ENCODE measurements at regions not wholly inside any gene's neighbourhood (a gene's known extent, or its start where the extent isn't known, plus 50 kb on each side); places are given as distances from the start of the nearest gene placed in this dataset.

DNA sequence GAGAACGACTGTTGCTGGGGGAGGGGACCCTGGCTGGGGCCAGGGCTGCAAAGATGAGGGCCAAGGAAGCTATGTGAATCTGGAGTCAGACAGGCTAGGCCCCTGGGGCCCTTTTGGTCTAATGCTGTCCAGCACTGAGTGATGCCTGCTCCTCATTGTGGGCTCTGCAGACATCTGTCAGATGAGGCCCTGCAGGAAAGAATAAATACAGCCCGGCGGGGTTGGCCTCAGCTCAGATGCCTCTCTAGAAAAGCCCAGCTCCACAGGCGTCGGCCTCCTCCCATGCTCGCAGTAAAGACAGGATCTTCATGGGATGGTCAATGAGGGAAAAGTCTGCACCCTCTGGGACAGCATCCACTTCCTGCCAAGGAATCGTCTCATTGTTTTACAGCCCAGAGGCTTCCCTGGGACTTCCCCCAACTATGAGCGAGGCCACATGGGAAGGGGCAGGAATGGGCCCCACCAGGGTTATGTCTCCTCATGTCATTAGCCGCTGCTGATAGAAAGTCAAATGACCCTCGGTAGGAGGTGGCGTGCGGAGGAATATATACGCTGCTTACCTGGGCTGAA is 125.8 kb upstream of the GLI2 start:
- Mint-ChIP-seq H3K4me3 (no peak overlapping the region), H3K4me1 (no peaks in the 10 kb centered on the region), H3K27me3 (peaks cover 6% of the 10 kb centered on the region), H3K27ac (no peak overlapping the region), H3K9me3 (ENCODE audit: insufficient read depth) (no peaks in the 10 kb centered on the region)
- intact Hi-C loops (cut with micrococcal nuclease), result no loop called here
- Histone ChIP-seq H2AFZ (ENCODE audit: insufficient read depth, low read depth, low read length, poor library complexity, severe bottlenecking) (no peak overlapping the region), H3K4me2 (replicated peaks; ENCODE audit: low read depth, low read length, poor library complexity, severe bottlenecking) (no peak overlapping the region), H3K9ac (ENCODE audit: low read length) (no peak overlapping the region), H3K36me3 (replicated peaks in 1 of 2; ENCODE audit: control extremely low read depth in 1 of 2, control insufficient read depth in 1 of 2, extremely low read depth in 1 of 2, insufficient read depth in 2 of 2, low read length in 1 of 2) (no peaks in the 10 kb centered on the region), H3K9me3 (ENCODE audit: control extremely low read depth in 1 of 3, control insufficient read depth in 2 of 3, insufficient read depth in 1 of 3, low read length in 2 of 3) (no peaks in the 10 kb centered on the region), H3K4me3 (ENCODE audit: control extremely low read depth in 1 of 5, extremely low read depth in 1 of 5, insufficient read depth in 1 of 5, low read depth in 2 of 5, low read length in 4 of 5) (no peak overlapping the region), H3K27ac (ENCODE audit: low read length in 2 of 2) (no peak overlapping the region), H3K79me2 (ENCODE audit: control insufficient read depth, insufficient read depth, low read length) (no peaks in the 10 kb centered on the region), H3K27me3 (replicated peaks in 1 of 4; ENCODE audit: control extremely low read depth in 1 of 4, control insufficient read depth in 3 of 4, insufficient read depth in 4 of 4, low read length in 3 of 4) (peaks cover 0 to 2% (median 0%) of the 10 kb centered on the region in 4 experiments), H3K4me1 (ENCODE audit: control insufficient read depth in 2 of 2, insufficient read depth in 2 of 2, low read length in 2 of 2) (no peaks in the 10 kb centered on the region), H4K20me1 (ENCODE audit: control insufficient read depth, insufficient read depth, low read length, poor library complexity, severe bottlenecking) (no peaks in the 10 kb centered on the region)
- WGBS (ENCODE audit: insufficient coverage), result 91% methylated on average over 13 of the region's 13 CpGs
- ChIA-PET CTCF (no interaction called here), POLR2A (no interaction called here)
- no peak for ATAC-seq (ENCODE audit: low read depth)
- no peak for TF ChIP-seq EZH2 (IDR thresholded peaks at IDR 0.05; ENCODE audit: borderline replicate concordance, insufficient read depth, low read depth, low read length, poor library complexity, severe bottlenecking)
- TF ChIP-seq, protein P1, sequence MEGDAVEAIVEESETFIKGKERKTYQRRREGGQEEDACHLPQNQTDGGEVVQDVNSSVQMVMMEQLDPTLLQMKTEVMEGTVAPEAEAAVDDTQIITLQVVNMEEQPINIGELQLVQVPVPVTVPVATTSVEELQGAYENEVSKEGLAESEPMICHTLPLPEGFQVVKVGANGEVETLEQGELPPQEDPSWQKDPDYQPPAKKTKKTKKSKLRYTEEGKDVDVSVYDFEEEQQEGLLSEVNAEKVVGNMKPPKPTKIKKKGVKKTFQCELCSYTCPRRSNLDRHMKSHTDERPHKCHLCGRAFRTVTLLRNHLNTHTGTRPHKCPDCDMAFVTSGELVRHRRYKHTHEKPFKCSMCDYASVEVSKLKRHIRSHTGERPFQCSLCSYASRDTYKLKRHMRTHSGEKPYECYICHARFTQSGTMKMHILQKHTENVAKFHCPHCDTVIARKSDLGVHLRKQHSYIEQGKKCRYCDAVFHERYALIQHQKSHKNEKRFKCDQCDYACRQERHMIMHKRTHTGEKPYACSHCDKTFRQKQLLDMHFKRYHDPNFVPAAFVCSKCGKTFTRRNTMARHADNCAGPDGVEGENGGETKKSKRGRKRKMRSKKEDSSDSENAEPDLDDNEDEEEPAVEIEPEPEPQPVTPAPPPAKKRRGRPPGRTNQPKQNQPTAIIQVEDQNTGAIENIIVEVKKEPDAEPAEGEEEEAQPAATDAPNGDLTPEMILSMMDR (IDR thresholded peaks at IDR 0.05), result no peak
- DNase-seq, result no peak

DNA sequence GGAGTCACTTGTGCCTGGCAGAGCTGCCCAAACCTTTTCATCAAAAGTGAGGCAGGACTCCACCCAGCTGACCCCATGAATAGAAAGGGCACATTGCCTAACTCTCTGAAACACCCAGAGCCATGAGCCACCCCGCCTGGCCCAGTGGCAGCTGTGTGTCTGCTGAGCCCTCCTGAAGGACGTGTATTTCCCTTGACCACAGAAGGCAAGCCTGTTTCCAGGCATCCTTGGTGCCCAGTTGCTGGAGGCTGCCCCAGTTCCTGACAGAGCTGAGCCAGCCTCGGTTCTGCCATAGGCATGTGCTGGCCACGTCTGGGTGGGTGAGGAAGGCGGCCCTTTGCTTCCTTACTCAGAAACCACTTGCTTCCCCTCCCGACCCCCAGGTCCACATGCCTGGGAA is 124.7 kb upstream of the GLI2 start:
- POLR2A ChIA-PET, result no interaction called here
- Histone ChIP-seq H3K9me3 (ENCODE audit: control extremely low read depth in 1 of 3, control insufficient read depth in 2 of 3, insufficient read depth in 1 of 3, low read length in 2 of 3) (no peaks in the 10 kb centered on the region), H2AFZ (ENCODE audit: insufficient read depth, low read depth, low read length, poor library complexity, severe bottlenecking) (no peak overlapping the region), H3K9ac (ENCODE audit: low read length) (no peak overlapping the region), H3K4me3 (ENCODE audit: control extremely low read depth in 1 of 5, extremely low read depth in 1 of 5, insufficient read depth in 1 of 5, low read depth in 2 of 5, low read length in 4 of 5) (no peak overlapping the region), H3K4me1 (ENCODE audit: control insufficient read depth in 2 of 2, insufficient read depth in 2 of 2, low read length in 2 of 2) (no peaks in the 10 kb centered on the region), H3K79me2 (ENCODE audit: control insufficient read depth, insufficient read depth, low read length) (no peaks in the 10 kb centered on the region), H4K20me1 (ENCODE audit: control insufficient read depth, insufficient read depth, low read length, poor library complexity, severe bottlenecking) (no peaks in the 10 kb centered on the region), H3K27me3 (replicated peaks in 1 of 4; ENCODE audit: control extremely low read depth in 1 of 4, control insufficient read depth in 3 of 4, insufficient read depth in 4 of 4, low read length in 3 of 4) (peaks cover 0 to 2% (median 0%) of the 10 kb centered on the region in 4 experiments), H3K27ac (ENCODE audit: low read length in 2 of 2) (no peak overlapping the region), H3K4me2 (replicated peaks; ENCODE audit: low read depth, low read length, poor library complexity, severe bottlenecking) (no peak overlapping the region), H3K36me3 (replicated peaks in 1 of 2; ENCODE audit: control extremely low read depth in 1 of 2, control insufficient read depth in 1 of 2, extremely low read depth in 1 of 2, insufficient read depth in 2 of 2, low read length in 1 of 2) (no peaks in the 10 kb centered on the region)
- WGBS (ENCODE audit: insufficient coverage), result 68% methylated on average over 6 of the region's 6 CpGs
- DNase-seq (no peak), ATAC-seq (ENCODE audit: low read depth) (no peak)
- Mint-ChIP-seq H3K27me3 (no peaks in the 10 kb centered on the region), H3K27ac (no peak overlapping the region), H3K4me3 (no peak overlapping the region), H3K4me1 (no peaks in the 10 kb centered on the region), H3K9me3 (ENCODE audit: insufficient read depth) (no peaks in the 10 kb centered on the region)
- CTCF ChIA-PET, result no interaction called here
- intact Hi-C loops (cut with micrococcal nuclease), result no loop called here
- TF ChIP-seq EZH2 (IDR thresholded peaks at IDR 0.05; ENCODE audit: borderline replicate concordance, insufficient read depth, low read depth, low read length, poor library complexity, severe bottlenecking), result no peak
- TF ChIP-seq, protein P1 (IDR thresholded peaks at IDR 0.05), result no peak

All from B cell (primary cell).